Astrocyte of the cerebellum (primary cell): ENCODE measurements at regions not wholly inside any gene's neighbourhood (a gene's known extent, or its start where the extent isn't known, plus 50 kb on each side); places are given as distances from the start of the nearest gene placed in this dataset.

Experiments
- DNase-seq: peaks from one replicate; pipeline ENCODE4 v3.0.0-alpha.2; 2011; ENCODE audit warnings: low read depth
- H3K4me3 ChIP-seq: 2 replicates; pipeline ENCODE4 v1.5.1; 2011; ENCODE audit warnings: mild to moderate bottlenecking, low read depth, low read length, moderate library complexity
- CTCF ChIP-seq: IDR thresholded peaks from 2 replicates; pipeline ENCODE4 v1.5.1; 2012; ENCODE audit warnings: low read length, low read depth, moderate library complexity, mild to moderate bottlenecking; ENCODE audit errors: missing control alignments
- in situ Hi-C: cut with HindIII; loops from 2 replicates; pipeline ENCODE4 v1.10.0; 2017; ENCODE audit warnings: low sequenced_read_pairs

- no peak for DNase-seq
- no peak for TF ChIP-seq CTCF
- H3K4me3 ChIP-seq = no peak overlapping the region
- in situ Hi-C loops = no loop called here
Observed at GRCh38 chr17:74079537-74080300, 123.8 kb upstream of the RPL38 start.

- no peak for TF ChIP-seq CTCF
- DNase-seq = no peak
- H3K4me3 ChIP-seq = no peak overlapping the region
- in situ Hi-C loops = no loop called here
Observed at GRCh38 chr17:74080656-74081582, 122.6 kb upstream of the RPL38 start.

GRCh38 chr17:74082886-74083285 is 120.6 kb upstream of the RPL38 start:
- in situ Hi-C loops = no loop called here
- no peak for DNase-seq
- no peak overlapping the region for H3K4me3 ChIP-seq
- no peak for TF ChIP-seq CTCF

- DNase-seq = no peak
- in situ Hi-C loops = no loop called here
Observed at GRCh38 chr17:74083321-74083720, 120.2 kb upstream of the RPL38 start.

GRCh38 chr17:74085434-74085833 is 118.0 kb upstream of the RPL38 start:
- peak; percentile 2 for TF ChIP-seq CTCF
- H3K4me3 ChIP-seq = no peak overlapping the region
- in situ Hi-C loops = no loop called here
- DNase-seq = no peak

More at GRCh38 chr17:74083321-74083720, 120.2 kb upstream of the RPL38 start:
- no peak overlapping the region for H3K4me3 ChIP-seq
- TF ChIP-seq CTCF = no peak

- DNase-seq = no peak
- no peak for TF ChIP-seq CTCF
- in situ Hi-C loops = no loop called here
- no peak overlapping the region for H3K4me3 ChIP-seq
Observed at GRCh38 chr17:74087002-74087585, 116.4 kb upstream of the RPL38 start.
